OCI-LY3 (cell line): ENCODE measurements at regions not wholly inside any gene's neighbourhood (a gene's known extent, or its start where the extent isn't known, plus 50 kb on each side); places are given as distances from the start of the nearest gene placed in this dataset.

ENCODE experiments used
- CTCF ChIP-seq: fragments of 200-600, 300-600 bp; sonication (generic); IDR thresholded peaks from 2 replicates; pipeline ENCODE4 v1.5.1; 2014; ENCODE audit warnings: antibody characterized with exemption, low read length, low read depth
- EZH2phosphoT487 ChIP-seq: fragments of 200-600 bp; shearing (Covaris generic); IDR thresholded peaks from 2 replicates; pipeline ENCODE4 v1.6.1; 2018; ENCODE audit warnings: antibody characterized with exemption, mixed run types, low read depth

GRCh38 chr6:9140172-9140571 lies 704.8 kb upstream of the SLC35B3 start:
- TF ChIP-seq EZH2phosphoT487, result no peak
- TF ChIP-seq CTCF, result no peak
